Left ventricle myocardium inferior (tissue), 1 donor: ENCODE measurements at regions not wholly inside any gene's neighbourhood (a gene's known extent, or its start where the extent isn't known, plus 50 kb on each side); places are given as distances from the start of the nearest gene placed in this dataset.

Source experiments
- DNase-seq: peaks from one replicate; pipeline ENCODE4 v3.0.0-alpha.2; 2020
- H3K27ac ChIP-seq: fragments of 200-600 bp; replicated peaks from 2 replicates; pipeline ENCODE4 v1.8.0; 2021
- H3K27me3 ChIP-seq: fragments of 200-600 bp; 2 replicates; pipeline ENCODE4 v1.8.0; 2021; ENCODE audit warnings: low read depth
- H3K36me3 ChIP-seq: fragments of 200-600 bp; 2 replicates; pipeline ENCODE4 v1.8.0; 2021
- H3K4me1 ChIP-seq: fragments of 200-600 bp; 2 replicates; pipeline ENCODE4 v1.8.0; 2021
- H3K4me3 ChIP-seq: fragments of 200-600 bp; 2 replicates; pipeline ENCODE4 v1.8.0; 2021; ENCODE audit warnings: mild to moderate bottlenecking, moderate library complexity
- H3K9me3 ChIP-seq: fragments of 200-600 bp; replicated peaks from 2 replicates; pipeline ENCODE4 v1.8.0; 2021
- intact Hi-C: fragments of 100-400 bp; cut with micrococcal nuclease; formaldehyde crosslinking; loops from one replicate; pipeline ENCODE4 v1.11.0; 2022
- TF ChIP-seq, protein P1 (sequence below): fragments of 200-600 bp; IDR thresholded peaks from 2 replicates; pipeline ENCODE4 v1.8.0; 2021; ENCODE audit warnings: antibody characterized with exemption, mild to moderate bottlenecking, borderline replicate concordance
- donor health status: DM: no; HTN: yes; CAD: no; lungs with severe emphysema.

- no peaks in the 10 kb centered on the region for H3K27me3 ChIP-seq
- no peaks in the 10 kb centered on the region for H3K4me1 ChIP-seq
- H3K4me3 ChIP-seq: no peak overlapping the region
- intact Hi-C loops: no loop called here
- no peak overlapping the region for H3K27ac ChIP-seq
- DNase-seq: no peak
- H3K9me3 ChIP-seq: no peaks in the 10 kb centered on the region
- no peaks in the 10 kb centered on the region for H3K36me3 ChIP-seq
- TF ChIP-seq, protein P1, sequence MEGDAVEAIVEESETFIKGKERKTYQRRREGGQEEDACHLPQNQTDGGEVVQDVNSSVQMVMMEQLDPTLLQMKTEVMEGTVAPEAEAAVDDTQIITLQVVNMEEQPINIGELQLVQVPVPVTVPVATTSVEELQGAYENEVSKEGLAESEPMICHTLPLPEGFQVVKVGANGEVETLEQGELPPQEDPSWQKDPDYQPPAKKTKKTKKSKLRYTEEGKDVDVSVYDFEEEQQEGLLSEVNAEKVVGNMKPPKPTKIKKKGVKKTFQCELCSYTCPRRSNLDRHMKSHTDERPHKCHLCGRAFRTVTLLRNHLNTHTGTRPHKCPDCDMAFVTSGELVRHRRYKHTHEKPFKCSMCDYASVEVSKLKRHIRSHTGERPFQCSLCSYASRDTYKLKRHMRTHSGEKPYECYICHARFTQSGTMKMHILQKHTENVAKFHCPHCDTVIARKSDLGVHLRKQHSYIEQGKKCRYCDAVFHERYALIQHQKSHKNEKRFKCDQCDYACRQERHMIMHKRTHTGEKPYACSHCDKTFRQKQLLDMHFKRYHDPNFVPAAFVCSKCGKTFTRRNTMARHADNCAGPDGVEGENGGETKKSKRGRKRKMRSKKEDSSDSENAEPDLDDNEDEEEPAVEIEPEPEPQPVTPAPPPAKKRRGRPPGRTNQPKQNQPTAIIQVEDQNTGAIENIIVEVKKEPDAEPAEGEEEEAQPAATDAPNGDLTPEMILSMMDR: peak; percentile 21
Observed at GRCh38 chr7:79806161-79806734, 328.4 kb upstream of the GNAI1 start.

DNA sequence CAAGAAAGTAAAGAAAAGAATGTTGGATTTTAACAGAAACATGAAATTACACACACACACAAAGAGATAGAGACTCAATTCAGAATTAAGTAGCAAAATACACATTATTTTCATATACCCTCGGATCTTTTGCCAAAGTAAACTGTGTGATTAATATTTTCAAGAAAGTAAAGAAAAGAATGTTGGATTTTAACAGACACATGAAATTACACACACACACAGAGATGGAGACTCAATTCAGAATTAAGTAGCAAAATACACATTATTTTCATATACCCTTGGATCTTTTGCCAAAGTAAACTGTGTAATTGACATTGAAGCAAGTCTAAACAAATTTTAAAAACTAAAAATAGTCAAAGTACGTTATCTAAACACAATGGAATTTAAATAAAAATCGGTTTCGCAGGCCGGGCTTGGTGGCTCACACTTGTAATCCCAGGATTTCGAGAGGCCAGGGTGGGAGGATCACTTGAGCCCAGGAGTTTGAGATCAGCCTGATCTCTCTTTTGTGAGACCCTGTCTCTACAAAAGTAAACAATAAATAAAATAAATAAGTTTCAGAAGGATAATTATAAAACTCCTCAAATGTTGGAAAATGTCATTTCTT, 337.3 kb upstream of the MAGI2 start:
- no peak overlapping the region for H3K27ac ChIP-seq
- TF ChIP-seq, protein P1: no peak
- no peak overlapping the region for H3K4me3 ChIP-seq
- H3K4me1 ChIP-seq: no peaks in the 10 kb centered on the region
- intact Hi-C loops: no loop called here
- no peaks in the 10 kb centered on the region for H3K27me3 ChIP-seq
- no peaks in the 10 kb centered on the region for H3K36me3 ChIP-seq
- no peaks in the 10 kb centered on the region for H3K9me3 ChIP-seq
- no peak for DNase-seq

DNA sequence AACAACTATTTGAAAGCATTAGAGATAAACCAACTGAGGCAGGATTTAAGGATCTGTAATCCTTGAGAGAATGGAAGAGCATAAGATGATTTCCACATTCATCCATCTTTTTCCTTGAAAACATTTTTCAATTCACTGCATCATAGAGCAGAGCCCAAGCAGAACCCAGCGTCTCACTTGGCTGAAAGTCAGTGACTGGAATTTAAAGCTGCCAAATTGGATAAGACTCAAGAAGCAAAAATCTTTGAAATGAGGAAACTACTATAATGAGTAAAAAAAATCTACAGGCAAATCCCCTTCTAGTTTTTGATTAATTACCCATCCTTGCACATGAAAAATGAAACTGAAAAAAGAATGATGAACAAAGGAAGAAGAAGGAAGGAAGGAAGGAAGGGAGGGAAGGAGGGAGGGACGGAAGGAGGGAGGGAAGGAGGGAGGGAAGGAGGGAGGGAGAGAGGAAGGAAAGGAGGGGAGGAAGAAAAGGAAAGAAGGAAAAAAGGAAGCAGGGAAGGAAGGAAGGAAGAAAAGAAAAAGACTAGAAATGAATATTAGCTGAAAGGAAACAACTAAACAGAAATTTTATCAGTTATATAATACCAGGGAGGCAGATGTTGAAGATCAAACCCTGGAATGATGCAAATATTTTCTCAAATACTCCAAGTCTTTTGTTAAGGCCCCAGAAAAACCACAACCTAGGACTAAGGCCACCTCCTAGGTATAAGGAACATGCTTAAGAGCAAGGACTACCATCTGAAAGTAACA, 336.3 kb upstream of the MAGI2 start:
- Histone ChIP-seq H3K4me1 (no peaks in the 10 kb centered on the region), H3K36me3 (no peaks in the 10 kb centered on the region), H3K27ac (no peak overlapping the region), H3K4me3 (no peak overlapping the region), H3K9me3 (no peaks in the 10 kb centered on the region), H3K27me3 (no peaks in the 10 kb centered on the region)
- intact Hi-C loops: no loop called here
- TF ChIP-seq, protein P1: no peak
- DNase-seq: no peak

DNA sequence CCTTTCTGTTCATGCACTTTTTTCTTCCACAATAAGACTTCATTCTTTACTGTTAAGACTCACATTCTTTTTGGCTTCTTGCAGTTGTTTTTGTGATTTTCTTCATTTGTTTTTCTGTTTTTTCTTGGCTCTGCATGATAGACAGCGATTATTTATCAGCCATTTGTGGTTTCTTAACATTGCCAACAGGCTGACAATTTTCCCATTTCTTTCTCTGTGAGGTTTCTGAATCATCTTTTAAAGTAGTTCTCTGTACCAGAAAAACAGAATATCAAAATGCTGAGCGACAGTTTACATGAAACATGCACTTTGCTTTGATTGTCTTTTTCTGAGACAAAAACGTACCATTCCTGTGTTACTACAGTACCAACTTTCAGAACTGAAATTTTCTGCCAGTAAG, 334.2 kb upstream of the MAGI2 start:
- TF ChIP-seq, protein P1: no peak
- Histone ChIP-seq H3K27me3 (no peaks in the 10 kb centered on the region), H3K27ac (no peak overlapping the region), H3K4me1 (no peaks in the 10 kb centered on the region), H3K36me3 (no peaks in the 10 kb centered on the region), H3K4me3 (no peak overlapping the region), H3K9me3 (peaks cover 3% of the 10 kb centered on the region)
- DNase-seq: no peak
- intact Hi-C loops: no loop called here

- intact Hi-C loops: no loop called here
- no peaks in the 10 kb centered on the region for H3K4me1 ChIP-seq
- TF ChIP-seq, protein P1: no peak
- H3K36me3 ChIP-seq: no peaks in the 10 kb centered on the region
- no peak for DNase-seq
- no peaks in the 10 kb centered on the region for H3K27me3 ChIP-seq
- H3K27ac ChIP-seq: no peak overlapping the region
- H3K9me3 ChIP-seq: peaks cover 3% of the 10 kb centered on the region
- H3K4me3 ChIP-seq: no peak overlapping the region
Observed at GRCh38 chr7:79787096-79787495, 333.6 kb upstream of the MAGI2 start.
